ENCODE measurements at regions not wholly inside any gene's neighbourhood (a gene's known extent, or its start where the extent isn't known, plus 50 kb on each side); places are given as distances from the start of the nearest gene placed in this dataset.

- 48 to 58% (median 55%) methylated on average over 6 of the region's 6 CpGs for WGBS, 3 donors
- intact Hi-C loops (cut with DNase I), result no loop called here
- no peaks in the 10 kb centered on the region for H3K36me3 ChIP-seq (ENCODE audit: insufficient read depth in 1 of 2, low read depth in 1 of 2)
- no peak overlapping the region for H3K27ac ChIP-seq
- TF ChIP-seq CTCF (IDR thresholded peaks at IDR 0.05), result no peak
- no peak for ATAC-seq
- H3K9me3 ChIP-seq, result no peaks in the 10 kb centered on the region
- DNase-seq, result no peak
- H3K27me3 ChIP-seq (ENCODE audit: insufficient read depth in 3 of 3, low read length in 2 of 3), result peaks cover 0 to 2% (median 0%) of the 10 kb centered on the region in 3 donors
- no peak overlapping the region for H3K4me3 ChIP-seq
- no peaks in the 10 kb centered on the region for H3K4me1 ChIP-seq
Measured at GRCh38 chr10:2861632-2862210, 205.6 kb upstream of the PFKP start.

GRCh38 chr10:2858452-2858851 is 208.9 kb upstream of the PFKP start:
- no peak for TF ChIP-seq CTCF (IDR thresholded peaks at IDR 0.05)
- DNase-seq, result no peak
- no peak overlapping the region for H3K27ac ChIP-seq
- H3K27me3 ChIP-seq (ENCODE audit: insufficient read depth in 3 of 3, low read length in 2 of 3), result peaks cover 0 to 2% (median 0%) of the 10 kb centered on the region in 3 donors
- intact Hi-C loops (cut with DNase I), result no loop called here
- no peak for ATAC-seq
- H3K4me1 ChIP-seq, result no peaks in the 10 kb centered on the region
- no peak overlapping the region for H3K4me3 ChIP-seq
- no peaks in the 10 kb centered on the region for H3K36me3 ChIP-seq (ENCODE audit: insufficient read depth in 1 of 2, low read depth in 1 of 2)
- no peaks in the 10 kb centered on the region for H3K9me3 ChIP-seq
- 64 to 80% (median 73%) methylated on average over 2 of the region's 2 CpGs for WGBS, 3 donors

- H3K9me3 ChIP-seq, result no peaks in the 10 kb centered on the region
- WGBS, 3 donors, result 47 to 51% (median 51%) methylated on average over 6 of the region's 6 CpGs
- DNase-seq (no peak), ATAC-seq (no peak)
- H3K36me3 ChIP-seq (ENCODE audit: insufficient read depth in 1 of 2, low read depth in 1 of 2), result no peaks in the 10 kb centered on the region
- no peak overlapping the region for H3K27ac ChIP-seq
- no peak for TF ChIP-seq CTCF (IDR thresholded peaks at IDR 0.05)
- no peak overlapping the region for H3K4me3 ChIP-seq
- no peaks in the 10 kb centered on the region for H3K27me3 ChIP-seq (ENCODE audit: insufficient read depth in 3 of 3, low read length in 2 of 3)
- no peaks in the 10 kb centered on the region for H3K4me1 ChIP-seq
- intact Hi-C loops (cut with DNase I), result no loop called here
Measured at GRCh38 chr10:2856598-2856997, 210.8 kb upstream of the PFKP start.

GRCh38 chr10:2852574-2853323 is 214.6 kb upstream of the PFKP start:
- Histone ChIP-seq H3K27me3 (ENCODE audit: insufficient read depth in 3 of 3, low read length in 2 of 3) (peaks cover 0 to 4% (median 0%) of the 10 kb centered on the region in 3 donors), H3K4me1 (no peaks in the 10 kb centered on the region), H3K36me3 (ENCODE audit: insufficient read depth in 1 of 2, low read depth in 1 of 2) (no peaks in the 10 kb centered on the region), H3K9me3 (no peaks in the 10 kb centered on the region), H3K4me3 (no peak overlapping the region), H3K27ac (no peak overlapping the region)
- no peak for ATAC-seq
- TF ChIP-seq CTCF (IDR thresholded peaks at IDR 0.05), result no peak
- 32 to 44% (median 36%) methylated on average over 2 of the region's 2 CpGs for WGBS, 3 donors
- intact Hi-C loops (cut with DNase I), result no loop called here
- DNase-seq, result no peak
